Mesenchymal stem cell (in vitro differentiated cells and primary cell): ENCODE measurements at regions not wholly inside any gene's neighbourhood (a gene's known extent, or its start where the extent isn't known, plus 50 kb on each side); places are given as distances from the start of the nearest gene placed in this dataset.
"Not testable (repeated sequence)": the region's sequence is repeated elsewhere in the genome, so short reads cannot be mapped to it uniquely, and the experiment has no call there.

Source experiments
- DNase-seq: peaks from one replicate; pipeline ENCODE4 v3.0.0-alpha.2; 2013
- H2AFZ ChIP-seq: one replicate; pipeline ENCODE4 v1.6.1; 2013; ENCODE audit warnings: low read depth, mild to moderate bottlenecking, control low read depth, inconsistent platforms, low read length, moderate library complexity
- H2AK5ac ChIP-seq: 2 replicates; pipeline ENCODE4 v1.6.1; 2013; ENCODE audit warnings: low read length, moderate library complexity, mild to moderate bottlenecking, inconsistent platforms; ENCODE audit not compliant: severe bottlenecking
- H2BK120ac ChIP-seq: one replicate; pipeline ENCODE4 v1.6.1; 2013; ENCODE audit warnings: low read depth, mild to moderate bottlenecking, inconsistent platforms, low read length, moderate library complexity
- H2BK12ac ChIP-seq, 2 experiments: one replicate each; pipeline ENCODE4 v1.6.1; 2013; ENCODE audit warnings: inconsistent platforms in 2 of 2, low read length in 2 of 2, mild to moderate bottlenecking in 2 of 2, moderate library complexity in 2 of 2, control low read depth in 1 of 2
- H2BK15ac ChIP-seq: one replicate; pipeline ENCODE4 v1.6.1; 2013; ENCODE audit warnings: mild to moderate bottlenecking, low read depth, inconsistent platforms; ENCODE audit not compliant: poor library complexity, severe bottlenecking
- H2BK5ac ChIP-seq: 2 replicates; pipeline ENCODE4 v1.6.1; 2013; ENCODE audit warnings: low read depth, mild to moderate bottlenecking, low read length, control low read depth, inconsistent platforms; ENCODE audit not compliant: poor library complexity, severe bottlenecking
- H3K14ac ChIP-seq, 2 experiments: one replicate each; pipeline ENCODE4 v1.6.1; 2013; ENCODE audit warnings: inconsistent platforms in 2 of 2, low read length in 2 of 2, control low read depth in 1 of 2, mild to moderate bottlenecking in 1 of 2, moderate library complexity in 1 of 2
- H3K18ac ChIP-seq, 2 experiments: one replicate each; pipeline ENCODE4 v1.6.1; 2013; ENCODE audit warnings: inconsistent platforms in 2 of 2, low read length in 2 of 2, control low read depth in 1 of 2, low read depth in 1 of 2, mild to moderate bottlenecking in 1 of 2
- H3K23ac ChIP-seq, 2 experiments: one replicate each; pipeline ENCODE4 v1.6.1; 2013; ENCODE audit warnings: inconsistent platforms in 2 of 2, low read length in 2 of 2, mild to moderate bottlenecking in 2 of 2, moderate library complexity in 2 of 2, control low read depth in 1 of 2
- H3K27ac ChIP-seq: 2 replicates; pipeline ENCODE4 v1.5.1; 2013; ENCODE audit warnings: mild to moderate bottlenecking, moderate library complexity, low read length, control low read depth, inconsistent platforms; ENCODE audit not compliant: poor library complexity, severe bottlenecking
- H3K27me3 ChIP-seq, 2 experiments: 2 replicates each; pipeline versions ENCODE4 v1.6.1 to v1.7.0; 2013; ENCODE audit warnings: low read length in 2 of 2, mild to moderate bottlenecking in 2 of 2, moderate library complexity in 2 of 2, control low read depth in 1 of 2, inconsistent platforms in 1 of 2; ENCODE audit not compliant: control insufficient read depth in 1 of 2, insufficient read depth in 1 of 2
- H3K36me3 ChIP-seq, 2 experiments: 2 replicates each; pipeline versions ENCODE4 v1.6.1 to v1.7.0; 2013; ENCODE audit warnings: low read length in 2 of 2, control low read depth in 1 of 2, inconsistent platforms in 1 of 2, low read depth in 1 of 2, mild to moderate bottlenecking in 1 of 2; ENCODE audit not compliant: insufficient read depth in 2 of 2, control insufficient read depth in 1 of 2
- H3K4ac ChIP-seq, 2 experiments: one replicate each; pipeline ENCODE4 v1.6.1; 2013; ENCODE audit warnings: inconsistent platforms in 2 of 2, low read length in 2 of 2, mild to moderate bottlenecking in 2 of 2, moderate library complexity in 2 of 2, control low read depth in 1 of 2, low read depth in 1 of 2
- H3K4me1 ChIP-seq: 2 replicates; pipeline ENCODE4 v1.6.1; 2013; ENCODE audit warnings: low read depth, low read length, control low read depth; ENCODE audit not compliant: control insufficient read depth, insufficient read depth
- H3K4me2 ChIP-seq: 2 replicates; pipeline ENCODE4 v1.6.1; 2013; ENCODE audit warnings: low read length, mild to moderate bottlenecking, inconsistent platforms; ENCODE audit not compliant: poor library complexity, severe bottlenecking
- H3K4me3 ChIP-seq, 2 experiments: 2 replicates each; pipeline versions ENCODE4 v1.5.1 to v1.7.0; 2013; ENCODE audit warnings: low read length in 2 of 2, mild to moderate bottlenecking in 2 of 2, control low read depth in 1 of 2, low read depth in 1 of 2; ENCODE audit not compliant: insufficient read depth in 1 of 2
- H3K79me1 ChIP-seq: replicated peaks from 2 replicates; pipeline ENCODE4 v1.6.1; 2013; ENCODE audit warnings: mild to moderate bottlenecking, control low read depth, low read length, inconsistent platforms; ENCODE audit not compliant: poor library complexity, severe bottlenecking
- H3K9ac ChIP-seq: 2 replicates; pipeline ENCODE4 v1.7.0; 2013; ENCODE audit warnings: mild to moderate bottlenecking, low read length, moderate library complexity
- H3K9me3 ChIP-seq: 2 replicates; pipeline ENCODE4 v1.7.0; 2013; ENCODE audit warnings: mild to moderate bottlenecking, low read length; ENCODE audit not compliant: control insufficient read depth
- H4K8ac ChIP-seq: one replicate; pipeline ENCODE4 v1.6.1; 2013; ENCODE audit warnings: inconsistent platforms, mild to moderate bottlenecking, low read length, moderate library complexity
- H4K91ac ChIP-seq: one replicate; pipeline ENCODE4 v1.6.1; 2013; ENCODE audit warnings: mild to moderate bottlenecking, low read length, inconsistent platforms
- WGBS: methylation state at CpG from one replicate; pipeline ENCODE4 v1.1.7; 2013; ENCODE audit warnings: mixed read lengths; 5-methylcytosine and 5-hydroxymethylcytosine counted together

DNA sequence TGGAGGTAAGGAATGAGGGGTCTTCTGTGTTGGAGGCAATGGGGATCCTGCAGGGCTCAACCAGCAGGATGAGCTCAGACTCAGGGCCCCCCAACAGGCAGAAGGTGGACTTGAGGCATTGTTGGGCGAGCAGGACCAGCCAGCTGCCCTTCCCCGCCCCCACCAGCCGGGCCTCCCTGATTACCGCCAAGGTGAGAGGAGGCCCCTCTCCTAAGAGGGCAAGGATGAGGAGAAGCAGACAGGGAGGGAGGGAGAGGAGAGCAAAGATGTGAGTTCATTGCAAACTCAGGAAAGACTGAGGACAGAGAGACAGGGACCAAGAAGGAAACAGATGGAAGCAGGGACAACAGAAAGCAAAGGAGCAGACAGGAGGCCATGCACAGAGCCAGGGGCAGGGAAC is 272.8 kb upstream of the XYLT1 start:
- no peaks in the 10 kb centered on the region for H3K79me1 ChIP-seq
- H3K23ac ChIP-seq = no peak overlapping the region
- H2BK120ac ChIP-seq = no peak overlapping the region
- no peak overlapping the region for H3K27ac ChIP-seq
- H2BK5ac ChIP-seq = no peak overlapping the region
- H2BK12ac ChIP-seq = no peak overlapping the region
- H2BK15ac ChIP-seq = no peak overlapping the region
- H2AK5ac ChIP-seq = no peak overlapping the region
- H3K36me3 ChIP-seq = no peaks in the 10 kb centered on the region
- H3K4me3 ChIP-seq = no peak overlapping the region
- H2AFZ ChIP-seq = no peak overlapping the region
- no peak overlapping the region for H3K9ac ChIP-seq
- 30% methylated on average over 4 of the region's 4 CpGs for WGBS
- no peaks in the 10 kb centered on the region for H3K4me1 ChIP-seq
- no peak overlapping the region for H4K8ac ChIP-seq
- no peak for DNase-seq
- H4K91ac ChIP-seq = no peak overlapping the region
- H3K14ac ChIP-seq = no peak overlapping the region
- H3K18ac ChIP-seq = no peak overlapping the region
- no peak overlapping the region for H3K4ac ChIP-seq
- no peaks in the 10 kb centered on the region for H3K9me3 ChIP-seq
- H3K4me2 ChIP-seq = no peak overlapping the region
- peaks cover 0 to 44% of the 10 kb centered on the region in 2 experiments for H3K27me3 ChIP-seq

DNA sequence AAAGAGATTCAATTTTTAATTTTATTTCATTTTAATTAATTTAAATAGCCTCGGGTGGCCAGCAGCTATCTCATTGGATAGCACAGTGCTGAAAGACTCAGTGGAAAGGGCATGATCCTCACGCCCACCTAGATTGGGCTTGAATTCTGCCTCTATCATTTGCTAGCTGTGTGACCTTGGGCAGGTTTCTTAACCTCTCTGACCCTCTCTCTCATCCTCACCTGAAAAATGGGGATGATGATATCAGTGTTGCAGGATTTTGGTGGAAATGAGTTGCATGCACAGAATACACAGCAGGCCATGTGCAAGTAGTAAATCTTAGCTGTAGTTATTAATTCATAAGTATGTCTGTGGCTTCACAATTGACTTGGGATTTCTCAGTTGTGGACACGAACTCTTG is 272.4 kb upstream of the XYLT1 start:
- peaks cover 0 to 41% of the 10 kb centered on the region in 2 experiments for H3K27me3 ChIP-seq

DNA sequence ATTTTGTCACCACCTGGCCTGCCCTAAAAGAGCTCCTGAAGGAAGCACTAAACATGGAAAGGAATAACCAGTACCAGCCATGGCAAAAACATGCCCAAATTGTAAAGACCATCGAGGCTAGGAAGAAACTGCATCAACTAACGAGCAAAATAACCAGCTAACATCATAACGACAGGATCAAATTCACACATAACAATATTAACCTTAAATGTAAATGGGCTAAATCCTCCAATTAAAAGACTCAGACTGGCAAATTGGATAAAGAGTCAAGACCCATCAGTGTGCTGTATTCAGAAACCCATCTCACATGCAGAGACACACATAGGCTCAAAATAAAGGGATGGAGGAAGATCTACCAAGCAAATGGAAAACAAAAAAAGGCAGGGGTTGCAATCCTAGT is 264.3 kb upstream of the XYLT1 start:
- DNase-seq, H3K79me1 ChIP-seq, H3K4me2 ChIP-seq, H3K23ac ChIP-seq, H3K36me3 ChIP-seq, H3K4ac ChIP-seq, H2AK5ac ChIP-seq, H3K14ac ChIP-seq, H2BK12ac ChIP-seq, H4K8ac ChIP-seq, H3K27ac ChIP-seq, H2AFZ ChIP-seq, H2BK5ac ChIP-seq, H3K18ac ChIP-seq, H2BK120ac ChIP-seq, H3K4me3 ChIP-seq, H3K9ac ChIP-seq, H3K9me3 ChIP-seq, H2BK15ac ChIP-seq, H4K91ac ChIP-seq, H3K4me1 ChIP-seq, H3K27me3 ChIP-seq: not testable (repeated sequence)
- 54% methylated on average over 3 of the region's 3 CpGs for WGBS

More for the DNA sequence above, 272.4 kb upstream of the XYLT1 start:
- no peaks in the 10 kb centered on the region for H3K4me1 ChIP-seq
- H2BK12ac ChIP-seq = no peak overlapping the region
- H4K8ac ChIP-seq = no peak overlapping the region
- no peak overlapping the region for H2BK15ac ChIP-seq
- no peak overlapping the region for H4K91ac ChIP-seq
- no peak for DNase-seq
- no peak overlapping the region for H3K4ac ChIP-seq
- H3K79me1 ChIP-seq = no peaks in the 10 kb centered on the region
- H3K18ac ChIP-seq = no peak overlapping the region
- no peaks in the 10 kb centered on the region for H3K36me3 ChIP-seq
- H3K23ac ChIP-seq = no peak overlapping the region
- H3K4me2 ChIP-seq = no peak overlapping the region
- no peak overlapping the region for H3K27ac ChIP-seq
- H3K9me3 ChIP-seq = no peaks in the 10 kb centered on the region
- no peak overlapping the region for H2AK5ac ChIP-seq
- H2BK120ac ChIP-seq = no peak overlapping the region
- 63% methylated on average over 3 of the region's 3 CpGs for WGBS
- H3K4me3 ChIP-seq = no peak overlapping the region
- H2AFZ ChIP-seq = no peak overlapping the region
- no peak overlapping the region for H3K14ac ChIP-seq
- no peak overlapping the region for H2BK5ac ChIP-seq
- no peak overlapping the region for H3K9ac ChIP-seq

DNA sequence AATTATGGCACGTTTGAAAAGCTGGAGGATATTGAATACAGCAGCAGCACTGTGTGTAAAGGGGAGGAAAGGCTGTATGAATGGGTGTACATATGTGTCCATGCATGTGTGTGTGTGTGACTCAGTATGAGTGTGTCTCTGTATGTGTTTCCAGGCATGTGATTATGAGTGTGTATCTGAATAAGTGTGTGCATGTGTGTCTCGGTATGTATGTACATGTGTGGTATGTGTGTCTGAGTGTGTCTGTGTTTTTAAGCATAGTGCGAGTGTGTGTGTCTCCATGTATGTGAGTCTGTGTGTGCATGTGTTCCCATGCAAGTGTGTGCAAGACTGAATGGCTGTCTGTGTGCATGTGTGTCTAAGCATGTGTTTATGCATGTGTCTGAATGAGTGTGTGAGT is 259.1 kb upstream of the XYLT1 start:
- no peaks in the 10 kb centered on the region for H3K79me1 ChIP-seq
- H3K23ac ChIP-seq = no peak overlapping the region
- H3K14ac ChIP-seq = no peak overlapping the region
- H2BK15ac ChIP-seq = no peak overlapping the region
- H3K9me3 ChIP-seq = peaks cover 4% of the 10 kb centered on the region
- H3K18ac ChIP-seq = no peak overlapping the region
- H3K36me3 ChIP-seq = no peaks in the 10 kb centered on the region
- H3K4me3 ChIP-seq = no peak overlapping the region
- H2AFZ ChIP-seq = no peak overlapping the region
- 79% methylated on average over 3 of the region's 3 CpGs for WGBS
- no peak overlapping the region for H4K8ac ChIP-seq
- no peaks in the 10 kb centered on the region for H3K4me1 ChIP-seq
- H3K4ac ChIP-seq = no peak overlapping the region
- H3K9ac ChIP-seq = no peak overlapping the region
- DNase-seq = no peak
- H3K4me2 ChIP-seq = no peak overlapping the region
- H2BK5ac ChIP-seq = no peak overlapping the region
- H3K27ac ChIP-seq = no peak overlapping the region
- H3K27me3 ChIP-seq = peaks cover 0 to 6% of the 10 kb centered on the region in 2 experiments
- H4K91ac ChIP-seq = no peak overlapping the region
- H2BK12ac ChIP-seq = no peak overlapping the region
- H2AK5ac ChIP-seq = no peak overlapping the region
- no peak overlapping the region for H2BK120ac ChIP-seq
